ENCODE measurements at regions not wholly inside any gene's neighbourhood (a gene's known extent, or its start where the extent isn't known, plus 50 kb on each side); places are given as distances from the start of the nearest gene placed in this dataset.

GRCh38 chr13:86541461-86541860 is 742.2 kb upstream of the SLITRK6 start:
- DNase-seq (no peak), ATAC-seq (ENCODE audit: low FRiP score in 2 of 2) (no peak)
- WGBS, 2 donors = 79 to 89% methylated on average over 3 of the region's 3 CpGs
- H3K4me1 ChIP-seq = no peaks in the 10 kb centered on the region
- H3K4me3 ChIP-seq = no peak overlapping the region
- H3K27ac ChIP-seq = no peak overlapping the region
- H3K27me3 ChIP-seq = no peaks in the 10 kb centered on the region
- TF ChIP-seq POLR2AphosphoS5 (IDR thresholded peaks at IDR 0.05) = no peak
- TF ChIP-seq EP300 (IDR thresholded peaks at IDR 0.05) = no peak
- TF ChIP-seq CTCF (IDR thresholded peaks at IDR 0.05) = no peak
- no peak for TF ChIP-seq POLR2A (IDR thresholded peaks at IDR 0.05)
- no peaks in the 10 kb centered on the region for H3K9me3 ChIP-seq
- H3K36me3 ChIP-seq = no peaks in the 10 kb centered on the region

GRCh38 chr13:86554066-86554465 is 754.8 kb upstream of the SLITRK6 start:
- Histone ChIP-seq H3K4me3 (no peak overlapping the region), H3K27ac (no peak overlapping the region), H3K9me3 (no peaks in the 10 kb centered on the region), H3K4me1 (no peaks in the 10 kb centered on the region), H3K27me3 (no peaks in the 10 kb centered on the region), H3K36me3 (no peaks in the 10 kb centered on the region)
- TF ChIP-seq POLR2A (IDR thresholded peaks at IDR 0.05) (no peak), POLR2AphosphoS5 (IDR thresholded peaks at IDR 0.05) (no peak), CTCF (IDR thresholded peaks at IDR 0.05) (no peak), EP300 (IDR thresholded peaks at IDR 0.05) (no peak)
- no peak for ATAC-seq (ENCODE audit: low FRiP score in 2 of 2)
- DNase-seq = no peak

- DNase-seq = no peak
- Histone ChIP-seq H3K9me3 (no peaks in the 10 kb centered on the region), H3K4me3 (no peak overlapping the region), H3K27ac (no peak overlapping the region), H3K4me1 (no peaks in the 10 kb centered on the region), H3K27me3 (no peaks in the 10 kb centered on the region), H3K36me3 (no peaks in the 10 kb centered on the region)
- ATAC-seq (ENCODE audit: low FRiP score in 2 of 2) = no peak
- TF ChIP-seq POLR2AphosphoS5 (IDR thresholded peaks at IDR 0.05) (no peak), POLR2A (IDR thresholded peaks at IDR 0.05) (no peak), EP300 (IDR thresholded peaks at IDR 0.05) (no peak), CTCF (IDR thresholded peaks at IDR 0.05) (no peak)
- WGBS, 2 donors = 86 to 88% methylated on average over 1 of the region's 1 CpG
These were observed 760.7 kb upstream of the SLITRK6 start for GRCh38 chr13:86559901-86560300.

- Histone ChIP-seq H3K27ac (no peak overlapping the region), H3K9me3 (no peaks in the 10 kb centered on the region), H3K27me3 (no peaks in the 10 kb centered on the region), H3K4me3 (no peak overlapping the region), H3K36me3 (no peaks in the 10 kb centered on the region), H3K4me1 (no peaks in the 10 kb centered on the region)
- TF ChIP-seq EP300 (IDR thresholded peaks at IDR 0.05) (no peak), CTCF (IDR thresholded peaks at IDR 0.05) (no peak), POLR2AphosphoS5 (IDR thresholded peaks at IDR 0.05) (no peak), POLR2A (IDR thresholded peaks at IDR 0.05) (no peak)
- DNase-seq (no peak), ATAC-seq (ENCODE audit: low FRiP score in 2 of 2) (no peak)
- WGBS, 2 donors = 94 to 96% methylated on average over 6 of the region's 6 CpGs
These were observed 763.6 kb upstream of the SLITRK6 start for GRCh38 chr13:86562866-86563265.

GRCh38 chr13:86563308-86563707 is 764.1 kb upstream of the SLITRK6 start:
- ATAC-seq (ENCODE audit: low FRiP score in 2 of 2) = no peak
- H3K27me3 ChIP-seq = no peaks in the 10 kb centered on the region
- no peak overlapping the region for H3K4me3 ChIP-seq
- DNase-seq = no peak
- no peaks in the 10 kb centered on the region for H3K9me3 ChIP-seq
- no peaks in the 10 kb centered on the region for H3K36me3 ChIP-seq
- H3K4me1 ChIP-seq = no peaks in the 10 kb centered on the region
- 59 to 74% methylated on average over 2 of the region's 2 CpGs for WGBS, 2 donors
- no peak overlapping the region for H3K27ac ChIP-seq
- TF ChIP-seq POLR2AphosphoS5 (IDR thresholded peaks at IDR 0.05) (no peak), CTCF (IDR thresholded peaks at IDR 0.05) (no peak)
